ENCODE measurements at regions not wholly inside any gene's neighbourhood (a gene's known extent, or its start where the extent isn't known, plus 50 kb on each side); places are given as distances from the start of the nearest gene placed in this dataset.

- TF ChIP-seq CTCF (IDR thresholded peaks at IDR 0.05) (no peak), POLR2A (IDR thresholded peaks at IDR 0.05) (no peak)
Observed at GRCh38 chr3:18151199-18151598, 273.9 kb downstream of the SATB1 start.
